ENCODE measurements at regions not wholly inside any gene's neighbourhood (a gene's known extent, or its start where the extent isn't known, plus 50 kb on each side); places are given as distances from the start of the nearest gene placed in this dataset.

GRCh38 chr1:221867003-221867402 is 125.1 kb upstream of the DUSP10 start:
- Mint-ChIP-seq H3K9me3 (no peaks in the 10 kb centered on the region), H3K27me3 (peaks cover 8% of the 10 kb centered on the region), H3K4me1 (ENCODE audit: unreplicated experiment) (peaks cover 4% of the 10 kb centered on the region), H3K4me3 (no peak overlapping the region), H3K36me3 (no peaks in the 10 kb centered on the region), H3K27ac (no peak overlapping the region)
- no peak for DNase-seq (ENCODE audit: extremely low spot score, unreplicated experiment)
- TF ChIP-seq, protein P1, sequence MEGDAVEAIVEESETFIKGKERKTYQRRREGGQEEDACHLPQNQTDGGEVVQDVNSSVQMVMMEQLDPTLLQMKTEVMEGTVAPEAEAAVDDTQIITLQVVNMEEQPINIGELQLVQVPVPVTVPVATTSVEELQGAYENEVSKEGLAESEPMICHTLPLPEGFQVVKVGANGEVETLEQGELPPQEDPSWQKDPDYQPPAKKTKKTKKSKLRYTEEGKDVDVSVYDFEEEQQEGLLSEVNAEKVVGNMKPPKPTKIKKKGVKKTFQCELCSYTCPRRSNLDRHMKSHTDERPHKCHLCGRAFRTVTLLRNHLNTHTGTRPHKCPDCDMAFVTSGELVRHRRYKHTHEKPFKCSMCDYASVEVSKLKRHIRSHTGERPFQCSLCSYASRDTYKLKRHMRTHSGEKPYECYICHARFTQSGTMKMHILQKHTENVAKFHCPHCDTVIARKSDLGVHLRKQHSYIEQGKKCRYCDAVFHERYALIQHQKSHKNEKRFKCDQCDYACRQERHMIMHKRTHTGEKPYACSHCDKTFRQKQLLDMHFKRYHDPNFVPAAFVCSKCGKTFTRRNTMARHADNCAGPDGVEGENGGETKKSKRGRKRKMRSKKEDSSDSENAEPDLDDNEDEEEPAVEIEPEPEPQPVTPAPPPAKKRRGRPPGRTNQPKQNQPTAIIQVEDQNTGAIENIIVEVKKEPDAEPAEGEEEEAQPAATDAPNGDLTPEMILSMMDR (conservative IDR thresholded peaks at IDR 0.05): no peak

- Mint-ChIP-seq H3K9me3 (no peaks in the 10 kb centered on the region), H3K4me1 (ENCODE audit: unreplicated experiment) (peaks cover 4% of the 10 kb centered on the region)
Measured at GRCh38 chr1:221865808-221866207, 123.9 kb upstream of the DUSP10 start.

DNA sequence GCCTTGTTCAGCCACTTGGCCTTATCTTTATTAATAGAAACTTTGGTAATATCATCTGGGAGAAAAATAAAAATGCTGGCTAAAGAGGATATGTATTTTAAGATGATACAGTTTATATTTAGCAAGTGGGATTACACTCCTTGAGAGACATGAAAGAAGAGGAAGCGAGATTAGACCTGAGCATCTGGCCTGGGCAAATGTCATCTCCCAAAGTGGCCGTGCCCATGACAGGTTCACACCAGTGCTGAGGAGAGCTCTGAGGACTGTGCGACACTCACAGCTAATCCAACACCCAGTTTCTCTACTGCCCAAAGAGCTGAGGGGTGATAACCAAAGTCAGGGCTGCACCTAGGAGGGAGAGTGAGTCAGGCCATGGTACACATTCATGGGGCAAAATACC is 121.7 kb upstream of the DUSP10 start:
- DNase-seq (ENCODE audit: extremely low spot score, unreplicated experiment): no peak
- TF ChIP-seq, protein P1 (conservative IDR thresholded peaks at IDR 0.05): no peak
- Mint-ChIP-seq H3K27me3 (peaks cover 3% of the 10 kb centered on the region), H3K9me3 (no peaks in the 10 kb centered on the region), H3K4me1 (ENCODE audit: unreplicated experiment) (peaks cover 4% of the 10 kb centered on the region), H3K36me3 (no peaks in the 10 kb centered on the region), H3K4me3 (no peak overlapping the region), H3K27ac (no peak overlapping the region)

More at GRCh38 chr1:221865808-221866207, 123.9 kb upstream of the DUSP10 start:
- DNase-seq (ENCODE audit: extremely low spot score, unreplicated experiment): no peak
- no peak overlapping the region for H3K4me3 Mint-ChIP-seq
- TF ChIP-seq, protein P1 (conservative IDR thresholded peaks at IDR 0.05): no peak
- H3K27ac Mint-ChIP-seq: no peak overlapping the region
- H3K36me3 Mint-ChIP-seq: no peaks in the 10 kb centered on the region
- peaks cover 8% of the 10 kb centered on the region for H3K27me3 Mint-ChIP-seq

DNA sequence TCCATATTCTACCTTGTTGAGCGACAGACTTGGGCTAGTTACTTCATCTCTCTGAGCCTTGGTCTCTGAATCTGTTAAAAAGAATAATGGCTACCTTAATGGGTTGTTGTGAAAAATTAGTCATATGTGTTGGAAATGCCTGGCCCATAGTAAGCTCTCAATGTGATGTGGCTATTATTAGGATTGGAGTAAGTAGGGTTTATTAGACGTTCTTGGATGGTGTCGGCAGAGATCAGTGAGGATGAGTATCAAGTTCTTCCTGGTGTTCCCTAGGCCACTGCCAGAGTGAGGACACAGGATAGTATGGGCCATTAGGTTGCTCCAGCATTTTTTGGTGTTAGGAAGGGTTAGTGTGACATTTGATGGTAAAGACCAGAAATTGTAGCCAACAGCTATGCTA is 121.1 kb upstream of the DUSP10 start:
- Mint-ChIP-seq H3K4me3 (no peak overlapping the region), H3K4me1 (ENCODE audit: unreplicated experiment) (peaks cover 4% of the 10 kb centered on the region), H3K27me3 (peaks cover 3% of the 10 kb centered on the region), H3K36me3 (no peaks in the 10 kb centered on the region), H3K9me3 (no peaks in the 10 kb centered on the region), H3K27ac (no peak overlapping the region)
- no peak for DNase-seq (ENCODE audit: extremely low spot score, unreplicated experiment)
- TF ChIP-seq, protein P1 (conservative IDR thresholded peaks at IDR 0.05): no peak

DNA sequence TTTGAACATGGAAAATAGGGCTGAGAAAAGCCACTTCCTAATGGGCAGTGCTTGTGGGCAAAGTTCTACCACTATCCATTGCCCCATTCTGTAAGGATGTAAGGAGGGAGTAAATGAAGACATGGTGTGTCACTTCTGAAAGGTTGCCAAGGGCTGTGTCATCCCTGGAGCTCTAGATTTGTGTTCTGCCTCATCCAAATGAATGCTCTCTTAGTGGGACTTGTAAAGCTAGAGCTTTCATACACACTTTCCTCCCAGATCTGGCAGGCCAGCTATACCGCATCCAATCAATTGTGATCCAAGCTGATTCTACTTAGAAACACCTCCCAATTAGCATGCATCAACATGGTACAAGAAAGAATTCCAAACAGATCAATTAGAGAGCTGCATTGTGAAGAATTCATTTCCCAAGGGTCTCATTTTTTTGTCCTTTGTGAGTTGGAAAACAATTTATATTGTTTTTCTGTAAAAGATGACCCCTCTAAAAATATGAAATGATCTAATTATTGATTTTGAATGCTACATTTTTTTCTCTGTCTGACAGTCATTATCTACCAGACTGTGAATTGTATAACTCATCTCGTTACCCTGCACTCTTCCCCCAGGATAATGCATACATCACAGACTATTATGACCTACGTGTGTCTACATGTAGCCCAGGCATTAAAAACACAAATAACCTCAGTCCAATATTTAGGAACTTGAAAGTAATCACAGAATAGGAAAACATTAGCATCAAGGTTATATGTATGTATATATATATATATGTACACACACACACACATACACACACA is 117.1 kb upstream of the DUSP10 start:
- Mint-ChIP-seq H3K4me1 (ENCODE audit: unreplicated experiment) (no peaks in the 10 kb centered on the region), H3K27me3 (no peaks in the 10 kb centered on the region), H3K9me3 (peaks cover 7% of the 10 kb centered on the region), H3K4me3 (no peak overlapping the region), H3K36me3 (no peaks in the 10 kb centered on the region), H3K27ac (no peak overlapping the region)
- no peak for DNase-seq (ENCODE audit: extremely low spot score, unreplicated experiment)
- TF ChIP-seq, protein P1 (conservative IDR thresholded peaks at IDR 0.05): no peak
